ENCODE measurements at regions not wholly inside any gene's neighbourhood (a gene's known extent, or its start where the extent isn't known, plus 50 kb on each side); places are given as distances from the start of the nearest gene placed in this dataset.

- no peak for DNase-seq
Measured at GRCh38 chr7:41633690-41634089, 69.2 kb downstream of the INHBA start.

GRCh38 chr7:41630741-41631140 lies 72.1 kb downstream of the INHBA start:
- DNase-seq, result no peak

GRCh38 chr7:41629711-41630111 lies 73.2 kb downstream of the INHBA start:
- DNase-seq, result no peak

DNA sequence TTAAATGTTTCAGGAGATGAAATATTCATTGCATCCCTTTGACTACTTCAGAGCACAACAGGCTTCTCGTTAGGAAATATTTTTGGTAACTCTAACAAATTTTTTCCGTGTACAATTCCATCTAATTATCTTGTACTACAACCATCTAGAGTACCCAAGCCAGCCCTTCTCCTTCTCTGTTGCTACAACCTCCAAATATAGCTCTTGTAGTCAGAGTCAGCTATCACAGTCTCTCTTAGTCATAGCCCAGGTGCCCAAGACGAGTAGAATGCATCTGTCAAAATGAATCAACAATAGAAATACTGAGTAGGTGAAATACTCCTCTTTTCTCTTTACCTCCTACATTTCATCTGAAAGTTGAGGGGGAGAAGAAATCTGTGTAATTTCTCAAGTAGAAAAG lies 74.0 kb downstream of the INHBA start:
- DNase-seq, result no peak

DNA sequence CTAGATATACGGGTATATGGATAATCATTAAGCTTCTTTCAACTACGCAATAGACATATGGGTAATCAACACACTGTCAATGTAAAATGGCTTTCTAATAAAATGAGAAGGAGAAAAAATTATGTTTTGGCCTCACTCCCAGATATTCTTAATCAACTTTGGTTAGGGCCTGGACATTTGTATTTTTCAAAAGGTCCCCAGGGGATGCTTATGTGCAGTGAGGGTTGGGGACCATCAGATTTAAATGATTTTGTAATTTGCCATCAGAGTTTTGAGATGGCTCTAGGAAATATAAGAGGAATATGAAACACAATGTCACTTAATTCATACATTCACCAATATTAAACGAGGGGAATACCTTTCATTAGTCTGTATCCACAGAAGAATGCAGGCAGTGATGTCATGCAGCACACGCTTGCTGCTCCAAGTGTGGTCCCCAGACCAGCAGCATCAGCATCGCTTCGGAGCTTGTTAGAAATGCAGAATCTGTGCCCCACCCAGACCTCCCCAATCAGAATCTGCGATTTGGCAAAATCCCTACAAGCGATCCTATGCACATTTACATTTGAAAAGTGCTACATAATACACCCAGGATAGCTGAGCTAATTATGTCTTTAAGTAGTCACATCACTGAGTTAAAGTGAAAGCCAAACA lies 75.1 kb downstream of the INHBA start:
- no peak for DNase-seq

DNA sequence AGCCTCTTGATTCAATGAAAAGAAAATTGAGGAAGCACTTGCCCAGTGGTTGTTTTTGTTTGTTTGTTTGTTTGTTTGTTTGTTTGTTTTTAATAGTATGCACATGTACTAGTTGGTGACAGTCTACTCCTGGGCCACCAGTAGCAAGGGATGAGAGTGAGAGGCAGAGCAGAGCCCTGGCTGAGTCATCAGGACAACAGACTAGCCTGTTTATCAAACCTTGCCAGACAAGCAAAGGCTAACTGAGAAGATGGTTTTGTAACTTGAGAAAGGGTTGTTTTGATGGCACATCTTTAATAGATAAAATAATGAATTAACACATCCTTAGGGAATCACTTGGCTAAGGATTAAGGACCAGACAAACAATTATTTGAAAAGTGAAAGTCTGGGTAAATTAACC lies 78.1 kb downstream of the INHBA start:
- DNase-seq, result no peak

GRCh38 chr7:41621953-41622831 lies 80.7 kb downstream of the INHBA start:
- no peak for DNase-seq

GRCh38 chr7:41617987-41618386 lies 84.9 kb downstream of the INHBA start:
- DNase-seq, result no peak

GRCh38 chr7:41612798-41613197 lies 90.1 kb downstream of the INHBA start:
- no peak for DNase-seq

- no peak for DNase-seq
Measured at GRCh38 chr7:41612386-41612785, 90.5 kb downstream of the INHBA start.

DNA sequence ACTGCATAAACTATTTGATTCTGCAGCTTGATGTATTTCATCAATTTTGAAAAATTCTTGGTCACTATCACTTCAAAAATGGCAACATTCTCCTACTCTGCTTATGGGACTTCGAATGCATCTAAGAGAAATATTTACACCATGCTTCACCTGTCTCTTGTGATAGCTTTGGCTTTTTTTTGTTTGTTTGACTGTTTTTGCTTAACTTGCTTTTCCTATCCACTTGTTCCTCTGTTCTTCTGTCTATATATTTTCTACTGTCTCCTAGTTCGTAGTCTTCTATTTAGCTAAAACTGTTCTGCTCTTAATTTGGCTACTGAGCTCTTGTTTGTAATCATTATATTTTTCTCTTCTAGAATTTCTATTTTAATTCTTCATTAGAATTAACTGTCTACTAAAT lies 94.4 kb downstream of the INHBA start:
- no peak for DNase-seq

DNA sequence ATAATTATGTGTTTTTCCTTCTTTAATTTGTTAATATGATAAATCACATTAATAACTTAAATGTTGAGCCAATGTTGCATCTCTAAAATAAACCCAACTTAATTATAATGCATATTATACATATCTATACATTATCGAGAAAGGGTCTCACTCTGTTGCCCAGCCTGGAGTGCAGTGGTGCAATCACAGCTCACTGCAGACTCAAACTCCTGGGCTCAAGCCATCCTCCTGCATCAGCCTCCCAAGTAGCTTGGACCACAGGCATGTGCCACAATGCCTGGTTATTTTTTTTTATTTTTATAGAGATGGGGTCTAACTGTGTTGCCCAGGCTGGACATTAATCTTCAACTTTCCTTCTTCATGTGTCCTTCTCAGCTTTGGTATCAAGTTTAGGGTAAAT lies 98.9 kb downstream of the INHBA start:
- DNase-seq, result no peak

GRCh38 chr7:41599760-41600159 lies 103.1 kb downstream of the INHBA start:
- no peak for DNase-seq

GRCh38 chr7:41592794-41593193 lies 110.1 kb downstream of the INHBA start:
- DNase-seq, result no peak

DNA sequence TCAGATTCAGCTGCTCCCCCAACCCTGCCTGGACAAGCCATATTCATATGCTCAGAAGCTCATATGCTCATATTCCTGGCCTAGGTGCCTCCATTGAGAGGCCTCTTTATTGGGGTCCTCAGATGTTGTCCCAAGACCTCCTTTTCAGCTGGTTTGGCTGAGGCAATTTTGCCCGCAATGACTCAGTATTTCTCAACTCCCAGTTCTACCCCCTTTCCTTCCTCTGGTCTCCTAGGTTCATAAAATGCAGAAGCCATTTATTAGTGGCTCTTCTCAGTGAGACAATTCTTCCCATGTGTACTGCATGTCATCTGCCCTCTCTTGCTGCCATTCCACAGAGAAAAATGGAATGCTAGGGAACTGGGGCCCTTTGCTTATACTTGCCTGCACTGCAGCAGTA lies 110.7 kb downstream of the INHBA start:
- DNase-seq, result no peak

DNA sequence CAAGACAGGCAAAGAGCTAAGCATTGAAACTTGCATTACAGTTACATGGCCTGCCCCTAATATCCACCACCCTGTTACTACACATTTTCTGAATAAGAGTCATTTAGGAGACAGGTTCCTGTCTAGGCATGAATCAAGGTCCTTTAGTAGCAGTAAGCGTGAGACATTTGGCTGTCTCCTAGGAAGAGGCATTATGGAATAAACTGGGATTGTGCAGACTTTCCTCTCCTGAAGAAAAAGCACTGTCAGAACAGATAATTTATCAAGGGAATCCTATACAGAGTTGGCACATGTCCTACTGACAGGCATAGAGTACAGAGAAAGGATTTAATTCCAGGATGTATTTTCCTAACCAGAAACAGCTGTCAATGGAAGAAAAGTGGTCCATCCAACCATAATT lies 111.9 kb downstream of the INHBA start:
- no peak for DNase-seq

DNA sequence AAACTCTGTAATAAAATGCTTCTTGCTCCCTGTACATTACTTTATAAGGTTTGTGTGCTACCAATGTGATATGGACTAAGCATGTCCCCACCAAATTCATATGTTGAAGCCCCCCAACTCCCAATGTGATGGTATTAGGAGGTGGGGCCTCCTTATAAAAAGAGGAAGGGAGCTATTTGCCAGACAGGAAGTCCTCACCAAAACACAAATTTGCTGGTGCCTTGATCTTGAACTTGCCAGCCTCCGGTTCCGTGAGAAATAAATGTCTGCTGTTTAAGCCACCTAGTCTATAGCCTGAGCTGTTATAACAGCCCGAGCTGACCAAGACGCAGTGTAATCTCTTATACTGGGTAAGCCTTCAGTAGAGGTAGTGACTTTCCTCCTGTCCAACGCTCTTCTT lies 114.5 kb downstream of the INHBA start:
- DNase-seq, result no peak

- DNase-seq, result no peak
Measured at GRCh38 chr7:41586931-41587640, 115.8 kb downstream of the INHBA start.

DNA sequence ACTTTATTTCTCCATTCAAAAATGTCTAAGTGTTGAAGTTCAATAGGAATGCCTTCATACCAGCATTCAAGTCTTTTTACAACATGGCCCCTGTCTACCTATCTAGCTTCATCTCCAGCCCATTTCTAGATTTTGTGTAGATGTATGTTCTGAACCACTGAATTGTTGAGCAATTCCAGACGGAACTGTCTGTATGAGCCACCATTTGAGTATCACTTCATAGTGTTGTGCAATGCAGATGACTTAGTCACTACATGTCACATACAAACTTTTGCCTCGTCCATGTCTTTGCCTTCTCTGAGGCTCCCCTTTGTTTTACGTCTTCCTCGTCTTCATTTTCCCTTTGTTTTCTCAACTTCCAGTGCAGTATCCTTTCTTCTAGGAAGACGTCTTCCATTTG lies 118.1 kb downstream of the INHBA start:
- DNase-seq, result no peak

DNA sequence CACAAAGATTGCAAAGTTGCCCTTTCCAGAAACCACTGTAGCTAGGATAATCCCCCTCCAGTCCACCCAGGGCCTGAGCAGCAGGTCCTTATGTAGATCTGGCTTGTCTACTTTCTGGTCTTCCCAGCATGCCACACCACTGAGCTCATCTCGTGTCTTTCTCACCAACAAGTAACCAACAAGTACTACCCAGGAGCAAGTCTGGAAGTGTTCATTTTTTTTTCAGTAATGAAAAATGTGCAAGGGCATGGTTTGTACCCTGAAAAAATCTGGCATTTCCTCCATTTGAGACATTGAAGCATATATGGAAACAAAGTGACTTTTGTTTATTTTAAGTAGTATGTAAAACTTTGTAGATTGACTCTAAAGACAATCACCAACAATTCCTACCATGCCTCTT lies 120.8 kb downstream of the INHBA start:
- DNase-seq, result no peak

- no peak for DNase-seq
Measured at GRCh38 chr7:41581041-41581440, 121.8 kb downstream of the INHBA start.

DNA sequence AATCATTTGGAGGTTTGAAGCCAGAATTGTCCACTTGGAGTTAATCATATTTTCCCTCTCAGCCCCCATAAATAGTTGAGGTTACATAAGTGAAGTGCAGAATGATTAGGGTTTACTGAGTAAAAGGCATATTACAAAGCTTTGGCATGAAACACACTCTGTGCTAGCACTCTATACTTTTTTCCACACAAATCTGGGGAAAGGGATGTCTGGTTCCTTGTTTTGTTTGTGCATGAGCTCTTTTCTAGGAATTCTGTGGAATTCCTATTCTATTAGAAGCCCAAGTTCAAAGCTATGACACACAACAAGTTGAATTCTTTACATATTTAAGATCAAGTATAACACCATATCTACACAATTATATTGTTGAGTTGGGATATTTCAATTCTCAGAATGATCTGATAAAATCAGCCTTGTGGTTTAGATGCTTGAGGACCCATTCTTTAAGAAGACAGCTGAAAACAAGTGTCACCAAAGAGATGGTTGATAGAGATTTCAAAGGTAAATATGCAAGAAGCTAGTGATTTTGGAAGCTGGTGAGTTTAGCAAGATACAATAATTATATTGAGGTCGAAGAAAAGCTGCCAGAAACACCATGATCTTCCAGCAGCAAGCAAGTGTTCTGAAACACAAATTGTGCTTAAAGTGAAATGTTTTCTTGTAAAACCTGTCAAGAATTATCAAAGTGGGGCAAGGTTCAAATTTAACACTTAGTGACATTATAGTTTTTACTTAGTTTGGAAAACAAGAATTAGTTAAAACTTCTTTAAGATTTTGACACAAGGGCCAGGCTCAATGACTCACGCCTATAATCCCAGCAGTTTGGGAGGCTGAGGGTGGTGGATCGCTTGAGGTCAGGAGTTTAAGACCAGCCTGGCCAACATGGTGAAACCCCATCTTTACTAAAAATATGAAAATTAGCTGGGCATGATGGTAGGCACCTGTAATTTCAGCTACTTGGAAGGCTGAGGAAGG lies 122.6 kb downstream of the INHBA start:
- no peak for DNase-seq

DNA sequence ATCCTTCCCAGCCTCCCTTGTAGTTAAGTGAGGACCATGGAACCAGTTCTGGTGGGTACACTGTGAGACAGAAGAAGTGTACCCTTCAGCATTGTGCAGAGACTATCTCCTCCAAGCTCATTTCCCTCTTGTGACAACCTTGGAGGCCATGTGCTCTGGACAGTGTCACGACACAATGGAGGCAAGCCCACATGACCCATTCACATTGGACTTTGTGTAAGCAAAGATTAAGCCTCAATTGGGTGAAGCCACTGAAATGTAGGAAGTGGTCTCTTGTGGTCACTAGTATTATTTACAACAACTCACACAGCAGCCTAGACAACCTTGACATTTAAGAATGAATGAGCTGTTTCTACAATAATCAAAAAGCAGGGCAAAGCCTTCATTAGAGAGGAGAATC lies 124.2 kb downstream of the INHBA start:
- DNase-seq, result no peak

Measured in NCI-H510A (cell line).